Aorta (tissue), 5 donors: ENCODE measurements at regions not wholly inside any gene's neighbourhood (a gene's known extent, or its start where the extent isn't known, plus 50 kb on each side); places are given as distances from the start of the nearest gene placed in this dataset.
"Not testable (repeated sequence)": the region's sequence is repeated elsewhere in the genome, so short reads cannot be mapped to it uniquely, and the experiment has no call there.

ENCODE experiments used
- ATAC-seq: fragments of 200-7000 bp; cut with Tn5 transposase; one replicate; pipeline ENCODE4 v1.9.1; 2022; ENCODE audit warnings: moderate library complexity; ENCODE audit not compliant: low FRiP score
- DNase-seq, 2 donors: peaks; one replicate each; pipeline ENCODE4 v3.0.0-alpha.2; 2020
- H3K27ac ChIP-seq, 2 donors: one replicate each; pipeline ENCODE4 v1.5.1; 2013; ENCODE audit warnings: low read length in 2 of 2, mild to moderate bottlenecking in 2 of 2, moderate library complexity in 2 of 2, control low read depth in 1 of 2, inconsistent platforms in 1 of 2, low read depth in 1 of 2
- H3K27me3 ChIP-seq, 2 donors: one replicate each; pipeline ENCODE4 v1.6.1; 2013; ENCODE audit warnings: control low read depth in 1 of 2, low read length in 1 of 2, mild to moderate bottlenecking in 1 of 2, moderate library complexity in 1 of 2; ENCODE audit not compliant: insufficient read depth in 2 of 2, control insufficient read depth in 1 of 2
- H3K36me3 ChIP-seq, 2 donors: one replicate each; pipeline ENCODE4 v1.6.1; 2013; ENCODE audit warnings: control low read depth in 1 of 2, low read length in 1 of 2, mild to moderate bottlenecking in 1 of 2; ENCODE audit not compliant: insufficient read depth in 2 of 2, control insufficient read depth in 1 of 2
- H3K4me1 ChIP-seq, 2 donors: one replicate each; pipeline ENCODE4 v1.6.1; 2013; ENCODE audit warnings: low read length in 2 of 2, control low read depth in 1 of 2, mild to moderate bottlenecking in 1 of 2, moderate library complexity in 1 of 2; ENCODE audit not compliant: insufficient read depth in 2 of 2, control insufficient read depth in 1 of 2
- H3K4me3 ChIP-seq, 2 donors: one replicate each; pipeline ENCODE4 v1.5.1; 2013; ENCODE audit warnings: low read length in 2 of 2, control low read depth in 1 of 2, mild to moderate bottlenecking in 1 of 2
- H3K9me3 ChIP-seq: one replicate; pipeline ENCODE4 v1.6.1; 2013; ENCODE audit warnings: mild to moderate bottlenecking, low read length; ENCODE audit not compliant: control insufficient read depth
- WGBS, 2 donors: extraction: QIAGEN DNeasy Blood & Tissue Kit; methylation state at CpG; one replicate each; pipeline ENCODE4 v1.1.7; 2013; 5-methylcytosine and 5-hydroxymethylcytosine counted together
- intact Hi-C, 2 donors: fragments of 100-400 bp; cut with DNase I; formaldehyde crosslinking; loops; one replicate each; pipeline versions ENCODE4 v1.14.2 to v1.15.0; 2022
- donor health status: healthy with polysubstance abuse.
- donor health status: Bipolar disorder and iron deficiency.
- donor health status: DM: no; HTN: no; CAD: no.
- donor health status: DM: no; HTN: no; CAD: no.
- donor health status: DM: yes; HTN: yes; CAD: no.

- intact Hi-C loops, result no loop called here
- Histone ChIP-seq H3K36me3 (no peaks in the 10 kb centered on the region), H3K27me3 (no peaks in the 10 kb centered on the region), H3K4me3 (no peak overlapping the region), H3K9me3 (peaks cover 1% of the 10 kb centered on the region), H3K4me1 (no peaks in the 10 kb centered on the region), H3K27ac (no peak overlapping the region)
- WGBS, 2 donors, result 78 to 83% methylated on average over 1 of the region's 1 CpG
- DNase-seq (no peak), ATAC-seq (no peak)
Measured at GRCh38 chr12:33180918-33181317, 258.7 kb downstream of the SYT10 start.

- H3K27me3 ChIP-seq, DNase-seq, H3K27ac ChIP-seq, H3K4me3 ChIP-seq, H3K9me3 ChIP-seq, H3K36me3 ChIP-seq, H3K4me1 ChIP-seq, ATAC-seq, intact Hi-C loops: not testable (repeated sequence)
- WGBS, 2 donors, result 76 to 81% methylated on average over 3 of the region's 3 CpGs
Measured at GRCh38 chr12:33166260-33166659, 269.7 kb upstream of the PKP2 start.

DNA sequence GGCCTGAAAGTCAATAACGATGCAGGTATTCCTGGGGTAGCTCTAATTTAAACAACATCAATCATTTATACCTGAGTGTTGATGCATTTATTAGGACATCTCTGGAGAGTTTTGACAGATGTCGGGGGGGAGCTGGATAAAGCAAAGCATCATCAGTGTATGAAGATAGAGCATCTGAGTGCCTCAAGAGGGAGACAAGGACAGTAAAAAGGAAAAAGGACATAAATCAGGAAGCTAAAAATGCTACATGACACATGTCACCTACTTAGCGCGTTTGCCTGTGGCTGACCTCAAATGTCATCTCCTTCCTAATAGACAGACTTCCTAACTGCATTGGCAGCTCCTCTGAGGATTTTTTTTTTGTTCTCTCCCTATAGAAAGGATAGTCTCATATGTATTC lies 259.5 kb upstream of the PKP2 start:
- no peaks in the 10 kb centered on the region for H3K4me1 ChIP-seq
- no peaks in the 10 kb centered on the region for H3K36me3 ChIP-seq
- no peak for DNase-seq
- intact Hi-C loops, result no loop called here
- no peak overlapping the region for H3K4me3 ChIP-seq
- H3K9me3 ChIP-seq, result no peaks in the 10 kb centered on the region
- 69 to 80% methylated on average over 4 of the region's 4 CpGs for WGBS, 2 donors
- H3K27ac ChIP-seq, result no peak overlapping the region
- H3K27me3 ChIP-seq, result no peaks in the 10 kb centered on the region
- ATAC-seq, result no peak

- WGBS, 2 donors, result 80 to 83% methylated on average over 7 to 8 of the region's 8 CpGs
- ATAC-seq, intact Hi-C loops: not testable (repeated sequence)
Measured at GRCh38 chr12:33147292-33147691, 250.7 kb upstream of the PKP2 start.

GRCh38 chr12:33129500-33129899 lies 232.9 kb upstream of the PKP2 start:
- no peak for ATAC-seq

More at GRCh38 chr12:33147292-33147691, 250.7 kb upstream of the PKP2 start:
- not testable (repeated sequence) for H3K9me3 ChIP-seq, H3K36me3 ChIP-seq, H3K27me3 ChIP-seq, H3K4me1 ChIP-seq, H3K27ac ChIP-seq, H3K4me3 ChIP-seq
- DNase-seq, result peak in 1 of 2 donors; percentile 66

DNA sequence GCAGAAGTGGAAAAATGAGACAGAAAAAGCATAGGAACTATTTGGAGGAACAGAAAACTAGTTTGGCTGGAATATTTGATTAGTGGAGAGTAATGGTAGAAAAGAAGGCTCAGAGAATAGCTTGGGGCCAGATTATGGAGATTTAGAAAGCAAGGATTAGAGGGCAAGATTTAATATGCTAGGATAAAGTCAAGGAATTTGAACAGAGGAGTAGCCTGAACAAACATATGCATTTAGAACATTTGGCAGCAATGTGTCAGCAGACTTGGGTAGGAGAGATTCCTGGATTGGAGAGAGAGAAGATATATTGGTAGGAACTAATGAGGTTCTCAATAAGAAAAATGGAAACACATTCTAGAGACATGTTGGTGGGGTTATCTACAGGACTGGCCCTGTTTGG lies 229.2 kb upstream of the PKP2 start:
- no peaks in the 10 kb centered on the region for H3K9me3 ChIP-seq
- intact Hi-C loops, result no loop called here
- no peak for DNase-seq
- H3K36me3 ChIP-seq, result no peaks in the 10 kb centered on the region
- no peak for ATAC-seq
- no peaks in the 10 kb centered on the region for H3K4me1 ChIP-seq
- H3K27ac ChIP-seq, result no peak overlapping the region
- H3K27me3 ChIP-seq, result no peaks in the 10 kb centered on the region
- H3K4me3 ChIP-seq, result no peak overlapping the region

More at GRCh38 chr12:33129500-33129899, 232.9 kb upstream of the PKP2 start:
- Histone ChIP-seq H3K9me3 (peaks cover 2% of the 10 kb centered on the region), H3K4me1 (no peaks in the 10 kb centered on the region), H3K27me3 (no peaks in the 10 kb centered on the region), H3K27ac (no peak overlapping the region), H3K4me3 (no peak overlapping the region), H3K36me3 (no peaks in the 10 kb centered on the region)
- no peak for DNase-seq
- intact Hi-C loops, result no loop called here
- 62 to 66% methylated on average over 1 of the region's 1 CpG for WGBS, 2 donors

DNA sequence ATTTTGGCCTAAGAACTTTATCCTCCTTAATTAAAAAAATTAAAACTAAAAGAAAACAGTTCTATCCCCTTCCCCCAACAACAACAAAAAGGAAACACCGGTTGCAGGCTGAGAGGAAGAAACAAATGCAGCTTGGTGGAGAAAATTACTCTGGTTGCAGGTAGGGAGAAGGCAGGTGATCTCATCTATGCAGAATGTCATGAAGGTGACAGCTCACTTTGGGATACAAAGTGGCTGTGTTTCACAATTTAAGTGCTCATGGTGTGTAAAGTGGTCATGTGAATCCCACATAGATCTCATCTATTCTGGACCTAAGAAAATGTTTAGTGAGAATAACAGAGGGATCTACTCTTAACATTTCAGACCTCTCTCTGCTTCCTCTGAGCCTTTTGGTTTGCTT lies 219.7 kb upstream of the PKP2 start:
- ATAC-seq (no peak), DNase-seq (no peak)
- Histone ChIP-seq H3K36me3 (no peaks in the 10 kb centered on the region), H3K27me3 (no peaks in the 10 kb centered on the region), H3K9me3 (no peaks in the 10 kb centered on the region), H3K27ac (no peak overlapping the region), H3K4me1 (no peaks in the 10 kb centered on the region), H3K4me3 (no peak overlapping the region)
- 43 to 47% methylated on average over 1 of the region's 1 CpG for WGBS, 2 donors
- intact Hi-C loops, result no loop called here

DNA sequence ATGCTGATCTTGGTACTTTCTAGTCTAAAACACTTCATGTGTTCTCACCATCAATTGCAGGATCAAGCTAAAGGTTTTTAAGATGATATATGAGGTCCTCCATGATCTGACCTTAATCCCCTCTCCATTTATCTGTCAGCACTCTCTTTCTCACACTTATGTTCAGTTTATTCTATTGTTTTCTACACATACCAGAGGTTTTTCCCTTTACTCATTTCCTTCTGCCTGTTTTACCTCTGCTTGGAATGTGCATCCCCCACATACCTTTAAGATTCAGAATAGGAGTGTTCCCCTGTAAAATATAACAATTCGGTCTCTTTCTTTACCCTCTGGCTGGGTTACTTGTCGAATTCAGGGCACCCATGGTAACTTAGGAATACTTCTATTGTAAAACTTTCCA lies 219.1 kb upstream of the PKP2 start:
- no peak overlapping the region for H3K4me3 ChIP-seq
- DNase-seq (no peak), ATAC-seq (no peak)
- no peaks in the 10 kb centered on the region for H3K27me3 ChIP-seq
- no peak overlapping the region for H3K27ac ChIP-seq
- 64% methylated on average over 2 of the region's 2 CpGs for WGBS, 2 donors
- H3K36me3 ChIP-seq, result no peaks in the 10 kb centered on the region
- H3K4me1 ChIP-seq, result no peaks in the 10 kb centered on the region
- no peaks in the 10 kb centered on the region for H3K9me3 ChIP-seq
- intact Hi-C loops, result no loop called here

DNA sequence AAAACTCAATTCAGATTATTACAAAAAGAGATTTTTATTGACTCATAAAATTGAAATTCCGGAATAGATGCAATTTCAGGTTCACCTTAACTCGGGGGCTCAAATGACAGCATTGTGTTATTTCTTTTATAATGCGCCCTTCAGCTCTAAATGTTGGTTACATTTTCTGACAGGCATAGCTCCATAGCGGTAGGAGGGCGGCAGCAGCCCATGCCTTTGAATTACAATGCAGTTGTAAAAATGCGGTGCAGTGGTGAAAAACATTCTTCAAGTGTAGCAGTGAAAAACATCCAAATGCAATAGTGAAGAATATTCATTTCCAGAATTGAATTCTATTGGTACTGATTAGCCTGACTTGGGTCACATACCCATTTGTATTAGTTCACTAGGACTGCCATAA lies 215.3 kb upstream of the PKP2 start:
- H3K36me3 ChIP-seq, result no peaks in the 10 kb centered on the region
- H3K9me3 ChIP-seq, result peaks cover 1% of the 10 kb centered on the region
- no peak overlapping the region for H3K27ac ChIP-seq
- no peak for ATAC-seq
- no peak for DNase-seq
- H3K4me3 ChIP-seq, result no peak overlapping the region
- no peaks in the 10 kb centered on the region for H3K4me1 ChIP-seq
- 29 to 38% methylated on average over 6 of the region's 6 CpGs for WGBS, 2 donors
- no peaks in the 10 kb centered on the region for H3K27me3 ChIP-seq
- intact Hi-C loops, result no loop called here
